HG03025 (cell line): ENCODE measurements at regions not wholly inside any gene's neighbourhood (a gene's known extent, or its start where the extent isn't known, plus 50 kb on each side); places are given as distances from the start of the nearest gene placed in this dataset.
A peak's percentile ranks its signal among the peaks of the same experiment; 100 is the strongest.

Experiments used
- ATAC-seq: cut with Tn5 transposase; IDR thresholded peaks from one replicate; pipeline ENCODE4 v1.9.1; 2021; ENCODE audit warnings: mild to moderate bottlenecking, moderate library complexity; ENCODE audit not compliant: unreplicated experiment, low FRiP score

DNA sequence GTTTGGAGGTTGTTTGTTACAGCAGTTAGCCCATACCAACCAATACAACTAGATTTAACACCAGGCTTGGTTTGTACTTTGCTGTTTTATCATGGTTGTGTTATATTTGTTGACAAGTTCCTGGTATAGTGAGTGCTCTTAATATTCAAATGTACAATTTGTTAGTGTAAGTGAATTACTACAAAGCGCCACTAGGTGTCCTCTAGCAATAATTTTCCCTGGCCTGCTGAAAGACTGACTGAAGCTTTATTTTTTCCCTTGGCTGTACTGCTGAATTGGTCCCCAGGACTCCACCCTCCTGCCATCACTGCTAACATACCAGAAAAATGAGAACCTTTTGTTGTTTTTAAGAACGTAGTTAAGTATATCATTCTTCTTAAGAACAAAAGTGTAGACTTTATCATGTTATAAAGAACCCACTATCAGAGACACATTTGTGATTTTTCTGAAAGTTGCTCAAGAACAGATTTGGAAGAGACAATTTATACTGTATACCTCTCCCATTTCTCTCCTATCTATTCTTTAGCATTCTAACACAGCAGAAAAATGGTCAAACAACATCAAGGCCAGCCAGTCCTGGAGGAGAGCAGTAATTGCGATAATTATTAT lies 75.3 kb upstream of the FAR2 start:
- ATAC-seq = peak; percentile 68

DNA sequence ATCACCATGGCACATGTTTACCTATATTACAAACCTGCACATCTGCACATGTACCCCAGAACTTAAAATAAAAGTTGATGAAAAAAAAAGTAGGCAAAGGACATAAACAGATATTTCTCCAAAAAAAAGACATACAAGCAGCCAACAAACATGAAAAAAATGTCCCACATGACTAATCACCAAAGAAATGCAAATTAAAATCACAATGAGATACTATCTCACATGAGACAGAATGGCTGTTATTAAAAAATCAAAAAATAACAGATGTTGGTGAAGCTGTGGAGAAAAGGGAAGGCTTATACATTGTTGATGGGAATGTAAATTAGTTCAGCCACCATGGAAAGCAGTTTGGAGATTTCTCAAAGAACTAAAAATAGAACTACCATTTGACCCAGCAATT lies 68.0 kb upstream of the FAR2 start:
- ATAC-seq = no peak

DNA sequence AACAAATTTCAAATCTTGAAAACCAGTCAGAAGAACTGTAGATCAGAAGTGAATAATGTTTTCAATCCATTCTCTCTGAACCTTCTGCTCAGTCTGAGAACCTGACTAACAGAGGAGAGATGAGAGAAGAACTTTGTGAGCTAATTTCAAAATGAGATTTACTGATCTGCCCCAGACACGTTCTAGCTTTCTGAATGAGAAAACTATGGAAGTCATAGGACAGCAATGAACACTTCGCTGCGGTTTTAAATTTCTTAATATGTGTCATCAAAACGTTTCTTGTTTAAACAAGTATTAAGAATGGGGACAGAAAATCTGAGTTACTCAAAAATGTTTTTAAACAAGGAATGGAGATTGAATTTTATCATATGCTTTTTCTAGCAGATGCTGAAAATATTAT lies 66.6 kb upstream of the FAR2 start:
- ATAC-seq = no peak

DNA sequence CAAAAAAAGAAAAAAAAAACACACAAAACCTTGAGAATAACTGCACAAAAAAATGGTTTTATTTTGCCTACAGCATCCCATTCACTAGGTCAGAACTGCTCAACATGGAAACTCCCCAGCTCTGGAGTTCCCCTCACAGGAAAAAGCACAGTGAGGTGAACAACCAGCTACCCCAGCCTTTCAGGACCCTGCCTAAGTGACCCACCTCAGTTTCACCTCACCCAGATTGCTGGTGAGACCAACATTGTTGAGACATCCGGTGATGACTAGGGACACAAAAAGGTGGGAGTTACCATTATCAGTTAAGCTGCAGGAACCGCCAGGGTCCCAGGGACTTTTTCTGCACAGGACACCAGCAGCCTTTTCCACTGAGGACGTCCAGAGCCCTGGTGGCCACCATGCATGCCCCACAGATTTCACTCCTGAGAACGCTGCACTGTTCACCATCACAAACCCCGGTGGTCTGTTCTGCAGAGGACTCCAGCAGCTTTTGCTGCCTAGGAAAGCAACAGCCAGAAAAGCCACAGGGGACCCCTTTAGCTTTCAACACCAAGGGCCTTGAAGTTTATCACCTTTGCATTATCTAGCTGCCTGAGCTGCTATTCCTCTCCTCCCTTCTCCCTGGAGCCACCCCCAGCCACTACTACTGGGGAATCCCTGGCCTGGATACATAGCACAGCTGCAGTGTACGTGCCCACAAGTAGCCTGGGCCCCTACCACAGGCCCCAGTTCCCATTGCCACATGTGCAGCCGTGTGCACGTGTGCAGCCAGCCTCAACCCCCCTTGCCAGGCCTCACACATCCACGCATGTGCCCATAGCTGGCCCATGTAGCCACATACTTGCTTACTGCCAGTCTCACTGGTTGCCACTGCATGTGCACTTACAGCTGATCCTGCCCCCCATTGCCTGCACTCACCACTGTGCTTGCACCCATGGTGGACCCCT lies 62.5 kb upstream of the FAR2 start:
- ATAC-seq = no peak

DNA sequence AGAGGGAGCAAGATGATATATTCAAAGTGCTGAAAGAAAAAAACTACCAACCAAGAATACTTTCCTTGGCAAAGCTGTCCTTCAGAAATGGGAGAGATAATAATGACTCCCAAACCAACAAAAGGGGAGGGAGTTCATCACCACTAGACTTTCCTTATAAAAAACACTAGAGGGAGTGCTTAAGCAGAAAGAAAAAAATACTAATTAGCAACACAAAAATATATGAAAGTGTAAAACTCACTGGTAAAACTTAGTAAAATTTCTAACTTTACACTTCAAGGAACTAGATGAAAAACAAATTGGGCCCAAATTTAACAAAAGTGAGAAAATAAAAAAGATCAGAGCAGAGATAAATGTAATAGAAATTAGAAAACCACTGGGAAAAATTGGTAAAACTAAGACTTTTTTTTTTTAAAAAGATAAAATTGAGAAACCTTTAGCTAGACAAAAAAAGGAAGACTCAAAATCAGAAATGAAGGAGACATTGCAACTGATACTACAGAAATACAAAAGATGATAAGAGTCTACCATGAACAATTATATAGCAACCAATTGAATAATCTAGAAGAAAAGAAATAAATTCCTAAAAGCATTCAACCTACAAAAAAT lies 60.4 kb upstream of the FAR2 start:
- ATAC-seq = no peak
